ENCODE measurements at regions not wholly inside any gene's neighbourhood (a gene's known extent, or its start where the extent isn't known, plus 50 kb on each side); places are given as distances from the start of the nearest gene placed in this dataset.

DNA sequence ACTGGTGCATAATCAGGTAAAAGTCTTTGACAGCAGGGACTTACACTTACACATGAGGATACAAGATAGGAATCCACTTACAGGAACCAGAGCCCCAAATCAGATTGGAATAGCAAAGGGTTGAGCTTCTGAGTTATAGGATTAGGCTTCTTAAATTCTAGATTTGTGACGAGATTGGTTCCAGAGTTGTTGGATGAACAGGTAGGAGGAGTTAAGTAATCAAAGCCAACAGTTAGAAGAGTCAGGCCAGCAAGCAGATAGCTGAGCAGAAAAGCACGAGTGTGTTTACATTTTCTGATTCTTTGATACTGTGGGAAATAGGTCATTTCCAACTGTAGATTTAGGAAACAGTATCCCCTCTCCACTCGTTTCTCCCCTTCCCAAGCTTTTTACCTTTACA, 167.0 kb downstream of the MDFIC start:
- H3K4me3 ChIP-seq = no peak overlapping the region
- no peak for TF ChIP-seq CTCF (IDR thresholded peaks at IDR 0.05)
- no peak for ATAC-seq
- H3K27me3 ChIP-seq (ENCODE audit: low read depth) = no peaks in the 10 kb centered on the region
- intact Hi-C loops (cut with DNase I) = no loop called here
- no peaks in the 10 kb centered on the region for H3K36me3 ChIP-seq
- H3K4me1 ChIP-seq = peaks cover 17% of the 10 kb centered on the region
- H3K27ac ChIP-seq = no peak overlapping the region
- H3K9me3 ChIP-seq = no peaks in the 10 kb centered on the region
- no peak for DNase-seq

GRCh38 chr7:115087437-115087836, 165.5 kb downstream of the MDFIC start:
- Histone ChIP-seq H3K27ac (no peak overlapping the region), H3K27me3 (ENCODE audit: low read depth) (no peaks in the 10 kb centered on the region), H3K4me3 (no peak overlapping the region), H3K4me1 (peaks cover 17% of the 10 kb centered on the region), H3K9me3 (no peaks in the 10 kb centered on the region), H3K36me3 (no peaks in the 10 kb centered on the region)
- ATAC-seq (peak in 1 of 2 donors; percentile 83), DNase-seq (no peak)
- TF ChIP-seq CTCF (IDR thresholded peaks at IDR 0.05) = no peak
- intact Hi-C loops (cut with DNase I) = no loop called here

DNA sequence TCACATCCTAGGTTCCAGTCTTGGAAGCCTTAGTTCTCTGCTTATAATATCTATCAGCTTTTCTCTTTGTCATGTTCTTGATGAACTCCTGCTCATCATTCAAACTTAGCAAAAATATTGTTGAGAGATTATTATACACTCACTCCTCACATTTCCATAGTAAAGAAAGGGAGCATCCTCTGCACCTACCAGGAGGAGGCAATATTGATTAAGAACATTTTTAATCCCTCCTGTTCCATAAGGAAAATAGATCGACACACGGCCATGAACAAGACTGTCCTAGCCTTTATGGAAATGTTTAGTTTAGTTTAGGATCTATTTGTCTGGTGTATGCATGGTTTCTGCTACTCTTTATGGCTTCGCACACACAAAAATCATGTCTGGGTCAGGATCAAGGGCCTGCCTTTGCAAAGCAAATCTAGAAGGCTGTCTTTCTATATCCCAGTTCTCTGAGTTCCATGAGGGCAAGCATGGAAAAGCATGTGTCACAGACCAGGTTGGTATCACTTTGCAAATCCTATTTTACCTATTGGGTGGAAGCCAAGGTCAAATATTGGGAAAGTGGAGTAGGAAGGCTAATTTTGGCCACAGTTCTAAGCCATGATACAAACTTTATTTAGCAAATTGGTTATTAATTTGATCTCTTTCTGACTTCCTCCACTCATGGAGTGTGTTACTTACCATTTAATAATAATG, 164.4 kb downstream of the MDFIC start:
- no peaks in the 10 kb centered on the region for H3K27me3 ChIP-seq (ENCODE audit: low read depth)
- no peaks in the 10 kb centered on the region for H3K9me3 ChIP-seq
- H3K4me1 ChIP-seq = peaks cover 17% of the 10 kb centered on the region
- no peak overlapping the region for H3K27ac ChIP-seq
- no peak for TF ChIP-seq CTCF (IDR thresholded peaks at IDR 0.05)
- no peak overlapping the region for H3K4me3 ChIP-seq
- ATAC-seq (no peak), DNase-seq (no peak)
- intact Hi-C loops (cut with DNase I) = no loop called here
- H3K36me3 ChIP-seq = no peaks in the 10 kb centered on the region

DNA sequence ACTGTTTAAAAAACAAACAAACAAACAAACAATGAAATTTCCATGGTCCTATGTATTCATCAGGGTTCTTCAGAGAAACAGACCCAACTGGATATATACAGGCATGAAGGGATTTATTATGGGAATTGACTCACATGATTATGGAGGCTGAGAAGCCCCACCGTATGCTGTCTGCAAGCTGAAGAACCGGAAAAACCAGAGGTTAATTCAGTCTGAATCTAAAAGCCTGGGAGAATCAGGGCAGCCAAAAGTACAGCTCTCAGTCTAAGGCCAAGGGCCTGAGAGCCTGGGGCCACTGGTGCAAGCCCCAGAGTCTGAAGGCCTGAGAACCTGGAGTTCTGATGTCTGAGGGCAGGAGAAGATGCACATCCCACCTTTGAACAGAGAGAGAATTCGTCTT, 163.5 kb downstream of the MDFIC start:
- Histone ChIP-seq H3K9me3 (no peaks in the 10 kb centered on the region), H3K27me3 (ENCODE audit: low read depth) (no peaks in the 10 kb centered on the region), H3K4me1 (peaks cover 17% of the 10 kb centered on the region), H3K4me3 (no peak overlapping the region), H3K36me3 (no peaks in the 10 kb centered on the region), H3K27ac (no peak overlapping the region)
- ATAC-seq (no peak), DNase-seq (no peak)
- TF ChIP-seq CTCF (IDR thresholded peaks at IDR 0.05) = no peak
- intact Hi-C loops (cut with DNase I) = no loop called here

DNA sequence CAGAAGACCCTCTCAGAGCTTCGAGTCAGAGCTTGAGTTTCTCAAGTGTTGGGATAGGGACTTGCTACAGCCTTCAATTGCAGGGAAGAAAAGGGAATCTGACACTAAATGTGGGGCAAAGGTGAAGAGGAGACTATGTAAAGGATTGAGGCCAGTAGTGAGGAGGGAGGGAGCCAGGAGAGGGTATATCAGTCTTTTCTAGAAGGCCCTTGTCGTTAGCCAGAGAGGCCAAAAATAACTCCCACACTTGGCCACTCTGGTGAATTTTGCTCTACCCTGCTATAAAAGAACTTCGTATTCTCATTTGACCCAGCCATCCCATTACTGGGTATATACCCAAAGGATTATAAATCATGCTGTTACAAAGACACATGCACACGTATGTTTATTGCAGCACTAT, 162.0 kb downstream of the MDFIC start:
- H3K4me3 ChIP-seq = no peak overlapping the region
- ATAC-seq (no peak), DNase-seq (no peak)
- no peaks in the 10 kb centered on the region for H3K27me3 ChIP-seq (ENCODE audit: low read depth)
- H3K36me3 ChIP-seq = no peaks in the 10 kb centered on the region
- no peaks in the 10 kb centered on the region for H3K9me3 ChIP-seq
- H3K4me1 ChIP-seq = peaks cover 17% of the 10 kb centered on the region
- no peak for TF ChIP-seq CTCF (IDR thresholded peaks at IDR 0.05)
- no peak overlapping the region for H3K27ac ChIP-seq
- intact Hi-C loops (cut with DNase I) = no loop called here

All from lower lobe of right lung (tissue), 2 donors.